Neuron (in vitro differentiated cells): ENCODE measurements at regions not wholly inside any gene's neighbourhood (a gene's known extent, or its start where the extent isn't known, plus 50 kb on each side); places are given as distances from the start of the nearest gene placed in this dataset.

Experiments used
- H2AFZ ChIP-seq: one replicate; pipeline ENCODE4 v1.6.1; 2013; ENCODE audit warnings: low read depth, mild to moderate bottlenecking, inconsistent platforms, low read length, moderate library complexity
- H3K27me3 ChIP-seq: one replicate; pipeline ENCODE4 v1.6.1; 2013; ENCODE audit warnings: low read length; ENCODE audit not compliant: insufficient read depth
- H3K36me3 ChIP-seq: one replicate; pipeline ENCODE4 v1.6.1; 2013; ENCODE audit warnings: low read length; ENCODE audit not compliant: insufficient read depth
- H3K4me1 ChIP-seq: one replicate; pipeline ENCODE4 v1.6.1; 2013; ENCODE audit warnings: low read length; ENCODE audit not compliant: insufficient read depth
- H3K4me3 ChIP-seq: 2 replicates; pipeline ENCODE4 v1.5.1; 2013; ENCODE audit warnings: mild to moderate bottlenecking, low read length, moderate library complexity
- H3K9me3 ChIP-seq: one replicate; pipeline ENCODE4 v1.6.1; 2013; ENCODE audit warnings: low read length

GRCh38 chr2:107242811-107243210 is 356.8 kb upstream of the ST6GAL2 start:
- Histone ChIP-seq H3K9me3 (no peaks in the 10 kb centered on the region), H3K36me3 (no peaks in the 10 kb centered on the region), H3K4me1 (no peaks in the 10 kb centered on the region), H3K4me3 (no peak overlapping the region), H3K27me3 (no peaks in the 10 kb centered on the region), H2AFZ (no peak overlapping the region)

- Histone ChIP-seq H3K36me3 (no peaks in the 10 kb centered on the region), H2AFZ (no peak overlapping the region), H3K27me3 (no peaks in the 10 kb centered on the region), H3K9me3 (no peaks in the 10 kb centered on the region), H3K4me3 (no peak overlapping the region), H3K4me1 (no peaks in the 10 kb centered on the region)
Measured at GRCh38 chr2:107248932-107249331, 363.0 kb upstream of the ST6GAL2 start.

- Histone ChIP-seq H3K4me1 (no peaks in the 10 kb centered on the region), H3K4me3 (no peak overlapping the region), H3K9me3 (no peaks in the 10 kb centered on the region), H3K27me3 (no peaks in the 10 kb centered on the region), H3K36me3 (no peaks in the 10 kb centered on the region), H2AFZ (no peak overlapping the region)
Measured at GRCh38 chr2:107255744-107256143, 369.8 kb upstream of the ST6GAL2 start.

DNA sequence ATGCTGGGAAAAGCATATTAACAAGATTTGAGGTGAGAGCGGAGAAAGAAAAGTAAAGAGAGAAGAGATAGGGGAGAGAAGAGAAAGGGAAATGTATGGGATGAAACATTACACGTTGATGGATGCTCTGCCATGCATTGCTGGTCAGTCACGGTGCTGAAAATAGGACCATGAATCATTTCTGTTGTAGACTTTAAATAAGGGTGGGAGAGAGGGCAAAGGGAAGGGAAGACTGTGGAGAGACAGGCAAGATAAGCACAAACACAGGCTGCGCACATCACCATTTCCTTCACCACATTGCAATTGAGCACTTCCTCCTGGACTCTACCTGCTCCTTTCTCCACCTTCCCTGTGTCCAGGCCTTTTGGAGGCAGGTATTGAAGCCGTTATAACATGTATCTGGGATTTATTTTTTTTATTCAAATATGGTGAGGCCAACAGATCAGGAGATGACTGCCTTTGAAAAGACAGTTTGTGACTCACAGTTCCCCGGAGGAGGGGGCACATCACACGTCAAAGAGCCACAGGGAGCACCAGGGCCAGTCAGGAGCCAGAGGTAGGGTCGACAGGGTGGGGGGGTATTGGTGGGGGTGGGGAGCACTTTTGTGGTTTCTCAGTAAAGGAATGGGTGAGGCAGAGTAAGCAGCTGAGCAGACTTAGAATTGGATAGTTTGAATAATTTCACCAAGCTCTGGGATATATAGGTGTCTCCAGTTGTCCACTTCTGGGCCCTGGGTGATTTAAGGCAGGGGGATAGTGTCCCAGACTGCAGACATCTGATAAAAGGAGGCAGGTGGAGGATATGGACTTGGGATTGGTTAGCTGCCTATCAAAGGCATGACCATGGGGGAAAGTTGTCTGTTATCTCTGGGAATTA is 372.8 kb upstream of the ST6GAL2 start:
- H3K9me3 ChIP-seq = no peaks in the 10 kb centered on the region
- H3K27me3 ChIP-seq = no peaks in the 10 kb centered on the region
- no peaks in the 10 kb centered on the region for H3K4me1 ChIP-seq
- no peaks in the 10 kb centered on the region for H3K36me3 ChIP-seq
- H2AFZ ChIP-seq = no peak overlapping the region
- no peak overlapping the region for H3K4me3 ChIP-seq

DNA sequence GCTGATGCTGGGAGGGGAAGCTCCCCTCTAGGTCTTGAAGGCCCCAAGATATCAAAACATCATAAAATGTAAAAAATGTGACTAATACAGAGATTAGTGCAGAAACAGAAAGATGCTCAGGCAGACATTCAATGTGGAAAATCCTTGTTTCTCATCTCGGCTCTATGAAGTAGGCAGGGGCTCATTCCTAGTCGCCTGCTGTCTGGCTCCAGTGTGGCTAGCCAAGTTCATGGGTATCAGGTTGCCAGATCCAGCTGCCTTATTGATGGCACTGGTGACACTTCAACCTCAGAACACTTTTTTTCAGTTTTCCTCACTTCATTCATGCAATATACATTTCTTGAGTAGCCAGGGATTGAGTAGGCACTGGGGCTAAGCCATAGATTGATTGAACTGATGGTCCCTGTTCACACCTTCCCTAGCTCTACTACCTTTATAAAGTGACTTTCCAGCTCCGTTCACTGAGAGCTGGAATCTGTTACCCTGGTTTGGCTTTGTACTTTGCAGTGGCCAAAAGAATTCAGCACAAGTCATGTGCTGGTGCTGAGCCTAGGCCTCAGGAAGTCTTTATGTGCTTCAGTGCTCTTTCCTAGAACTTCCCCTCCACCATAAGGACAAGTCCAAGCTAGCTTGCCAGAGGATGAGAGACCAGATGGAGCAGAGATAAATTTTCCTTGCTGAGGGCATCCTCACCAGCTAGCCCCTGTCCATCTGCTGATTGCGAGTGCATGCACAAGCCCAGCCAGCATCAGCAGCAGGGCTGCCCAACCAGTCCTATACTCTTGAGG is 373.6 kb upstream of the ST6GAL2 start:
- Histone ChIP-seq H3K9me3 (no peaks in the 10 kb centered on the region), H3K36me3 (no peaks in the 10 kb centered on the region), H3K4me3 (no peak overlapping the region), H2AFZ (no peak overlapping the region), H3K27me3 (no peaks in the 10 kb centered on the region), H3K4me1 (no peaks in the 10 kb centered on the region)

GRCh38 chr2:107263628-107264027 is 377.7 kb upstream of the ST6GAL2 start:
- H3K27me3 ChIP-seq = no peaks in the 10 kb centered on the region
- no peak overlapping the region for H3K4me3 ChIP-seq
- H2AFZ ChIP-seq = no peak overlapping the region
- no peaks in the 10 kb centered on the region for H3K36me3 ChIP-seq
- H3K9me3 ChIP-seq = no peaks in the 10 kb centered on the region
- no peaks in the 10 kb centered on the region for H3K4me1 ChIP-seq

DNA sequence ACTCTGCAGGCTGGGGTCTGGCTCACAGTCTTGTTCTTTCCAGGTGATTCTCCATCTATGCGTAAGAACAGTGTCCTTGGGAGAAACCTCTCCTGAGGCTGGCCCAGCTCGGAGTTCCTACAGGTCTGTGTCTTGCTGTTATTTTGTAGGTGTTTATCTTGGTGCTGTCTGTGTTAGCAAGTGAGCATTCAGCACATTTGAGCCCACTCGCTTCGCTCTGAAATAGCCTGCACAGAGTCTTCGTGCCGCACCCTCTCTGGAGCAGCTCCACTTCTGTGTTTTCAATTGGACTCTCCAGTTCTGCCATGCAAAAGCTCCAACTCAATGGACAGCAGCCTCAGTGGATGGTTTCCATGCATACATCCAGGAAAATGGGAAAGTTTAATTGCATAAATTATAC is 378.2 kb upstream of the ST6GAL2 start:
- Histone ChIP-seq H3K9me3 (no peaks in the 10 kb centered on the region), H3K4me1 (no peaks in the 10 kb centered on the region), H3K4me3 (no peak overlapping the region), H3K27me3 (no peaks in the 10 kb centered on the region), H3K36me3 (no peaks in the 10 kb centered on the region), H2AFZ (no peak overlapping the region)

- Histone ChIP-seq H2AFZ (no peak overlapping the region), H3K9me3 (no peaks in the 10 kb centered on the region), H3K4me1 (no peaks in the 10 kb centered on the region), H3K4me3 (no peak overlapping the region), H3K36me3 (no peaks in the 10 kb centered on the region), H3K27me3 (no peaks in the 10 kb centered on the region)
Measured at GRCh38 chr2:107266555-107266954, 380.6 kb upstream of the ST6GAL2 start.

GRCh38 chr2:107267086-107267485 is 381.1 kb upstream of the ST6GAL2 start:
- H3K36me3 ChIP-seq = no peaks in the 10 kb centered on the region
- no peak overlapping the region for H2AFZ ChIP-seq
- H3K4me3 ChIP-seq = no peak overlapping the region
- H3K9me3 ChIP-seq = no peaks in the 10 kb centered on the region
- no peaks in the 10 kb centered on the region for H3K27me3 ChIP-seq
- H3K4me1 ChIP-seq = no peaks in the 10 kb centered on the region

DNA sequence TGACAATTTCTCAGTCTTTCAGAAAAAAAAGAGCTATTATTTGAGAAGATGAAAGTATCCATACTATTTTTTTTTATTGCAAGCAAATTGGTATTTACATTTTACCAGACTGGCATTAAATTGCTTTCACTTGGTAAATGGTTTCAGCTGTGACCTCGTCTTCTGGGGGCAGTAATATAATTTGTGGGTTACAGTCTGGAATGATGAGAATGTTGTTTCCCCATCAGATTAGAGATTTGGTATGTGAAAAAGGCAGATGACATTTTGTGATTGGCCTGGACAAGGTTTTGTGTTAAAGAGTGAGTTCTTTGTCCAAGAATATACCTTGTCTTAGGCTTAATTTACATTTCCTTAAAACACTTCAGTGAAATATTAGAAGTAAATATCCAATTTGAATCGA is 390.1 kb upstream of the ST6GAL2 start:
- Histone ChIP-seq H3K27me3 (no peaks in the 10 kb centered on the region), H3K9me3 (no peaks in the 10 kb centered on the region), H3K4me1 (no peaks in the 10 kb centered on the region), H2AFZ (no peak overlapping the region), H3K36me3 (no peaks in the 10 kb centered on the region), H3K4me3 (no peak overlapping the region)

- Histone ChIP-seq H3K4me1 (no peaks in the 10 kb centered on the region), H3K9me3 (no peaks in the 10 kb centered on the region), H3K27me3 (no peaks in the 10 kb centered on the region), H3K4me3 (no peak overlapping the region), H3K36me3 (no peaks in the 10 kb centered on the region), H2AFZ (no peak overlapping the region)
Measured at GRCh38 chr2:107278672-107279071, 392.7 kb upstream of the ST6GAL2 start.

GRCh38 chr2:107281637-107282036 is 395.7 kb upstream of the ST6GAL2 start:
- Histone ChIP-seq H3K36me3 (no peaks in the 10 kb centered on the region), H3K9me3 (no peaks in the 10 kb centered on the region)

GRCh38 chr2:107282135-107282534 is 396.2 kb upstream of the ST6GAL2 start:
- Histone ChIP-seq H3K4me3 (no peak overlapping the region), H3K4me1 (no peaks in the 10 kb centered on the region), H3K9me3 (no peaks in the 10 kb centered on the region), H3K27me3 (no peaks in the 10 kb centered on the region), H2AFZ (no peak overlapping the region), H3K36me3 (no peaks in the 10 kb centered on the region)

More at GRCh38 chr2:107281637-107282036, 395.7 kb upstream of the ST6GAL2 start:
- no peaks in the 10 kb centered on the region for H3K27me3 ChIP-seq
- H3K4me1 ChIP-seq = no peaks in the 10 kb centered on the region
- H3K4me3 ChIP-seq = no peak overlapping the region
- H2AFZ ChIP-seq = no peak overlapping the region
